ENCODE measurements at regions not wholly inside any gene's neighbourhood (a gene's known extent, or its start where the extent isn't known, plus 50 kb on each side); places are given as distances from the start of the nearest gene placed in this dataset.

DNA sequence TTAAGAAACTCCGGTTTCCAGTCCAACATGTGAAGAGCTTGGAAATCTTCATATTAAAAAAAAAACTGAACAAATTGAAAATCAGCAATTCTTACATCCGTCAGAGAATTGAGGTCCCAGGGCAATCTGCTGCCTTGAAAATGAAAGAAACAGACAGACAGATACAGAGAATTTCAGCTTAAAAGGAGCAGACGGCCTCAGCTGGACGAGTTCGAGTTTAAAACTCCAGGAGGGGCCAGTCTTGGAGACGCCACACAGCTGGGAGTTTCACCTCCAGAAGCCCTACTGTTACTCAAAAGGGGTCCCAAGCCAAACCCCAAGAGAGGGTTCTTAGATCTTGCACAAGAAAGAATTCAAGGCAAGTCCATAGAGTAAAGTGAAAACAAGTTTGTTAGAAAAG lies 226.5 kb upstream of the ARL4C start:
- TF ChIP-seq, protein P1, sequence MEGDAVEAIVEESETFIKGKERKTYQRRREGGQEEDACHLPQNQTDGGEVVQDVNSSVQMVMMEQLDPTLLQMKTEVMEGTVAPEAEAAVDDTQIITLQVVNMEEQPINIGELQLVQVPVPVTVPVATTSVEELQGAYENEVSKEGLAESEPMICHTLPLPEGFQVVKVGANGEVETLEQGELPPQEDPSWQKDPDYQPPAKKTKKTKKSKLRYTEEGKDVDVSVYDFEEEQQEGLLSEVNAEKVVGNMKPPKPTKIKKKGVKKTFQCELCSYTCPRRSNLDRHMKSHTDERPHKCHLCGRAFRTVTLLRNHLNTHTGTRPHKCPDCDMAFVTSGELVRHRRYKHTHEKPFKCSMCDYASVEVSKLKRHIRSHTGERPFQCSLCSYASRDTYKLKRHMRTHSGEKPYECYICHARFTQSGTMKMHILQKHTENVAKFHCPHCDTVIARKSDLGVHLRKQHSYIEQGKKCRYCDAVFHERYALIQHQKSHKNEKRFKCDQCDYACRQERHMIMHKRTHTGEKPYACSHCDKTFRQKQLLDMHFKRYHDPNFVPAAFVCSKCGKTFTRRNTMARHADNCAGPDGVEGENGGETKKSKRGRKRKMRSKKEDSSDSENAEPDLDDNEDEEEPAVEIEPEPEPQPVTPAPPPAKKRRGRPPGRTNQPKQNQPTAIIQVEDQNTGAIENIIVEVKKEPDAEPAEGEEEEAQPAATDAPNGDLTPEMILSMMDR (IDR thresholded peaks at IDR 0.05): no peak

DNA sequence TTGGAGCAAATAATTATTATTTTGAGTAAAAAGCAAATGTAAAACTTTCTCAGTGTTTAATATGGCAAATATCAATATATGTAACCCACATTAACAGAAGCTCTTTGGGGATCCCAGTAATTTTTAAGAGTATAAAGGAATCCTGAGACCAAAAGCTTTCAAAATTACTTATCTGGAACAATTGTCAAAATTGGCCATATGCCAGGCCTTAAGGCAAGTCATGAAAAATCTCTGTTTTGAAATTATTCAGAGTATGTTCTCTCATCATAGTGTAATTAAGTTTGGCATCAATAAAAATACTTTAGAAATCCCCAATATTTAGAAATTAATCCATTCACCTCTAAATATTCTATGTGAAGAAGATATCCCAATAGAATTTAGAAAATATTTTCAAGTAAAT lies 225.3 kb upstream of the ARL4C start:
- TF ChIP-seq, protein P1 (IDR thresholded peaks at IDR 0.05): no peak

DNA sequence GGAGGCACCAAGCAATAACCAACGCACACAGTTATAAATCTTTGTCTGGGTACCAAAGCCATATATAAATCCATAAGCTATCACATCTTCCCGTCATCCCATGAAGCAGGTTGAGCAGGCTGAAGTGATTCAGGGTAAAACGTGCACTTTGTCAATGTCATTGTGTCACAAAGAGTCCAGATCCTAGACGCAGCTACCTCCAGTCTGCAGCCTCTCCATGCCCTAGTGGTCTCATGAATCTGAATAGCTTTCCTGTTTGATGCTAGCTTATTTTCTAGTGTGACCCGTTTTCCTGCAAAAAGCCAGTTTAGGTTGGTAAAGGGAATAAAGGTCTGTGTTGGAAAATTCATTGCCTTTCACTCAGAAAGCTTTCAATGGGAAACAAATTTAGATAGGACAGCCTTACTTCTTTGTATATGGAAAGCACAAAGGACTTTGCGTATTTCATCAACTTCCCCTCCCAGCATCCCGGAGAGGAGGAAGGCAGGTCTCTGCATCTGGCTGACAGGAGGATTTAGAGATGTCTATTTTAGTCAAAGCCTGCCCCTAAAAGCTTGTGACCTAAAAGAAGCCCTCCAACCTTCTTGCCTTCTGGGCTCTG lies 222.3 kb upstream of the ARL4C start:
- TF ChIP-seq, protein P1 (IDR thresholded peaks at IDR 0.05): no peak

DNA sequence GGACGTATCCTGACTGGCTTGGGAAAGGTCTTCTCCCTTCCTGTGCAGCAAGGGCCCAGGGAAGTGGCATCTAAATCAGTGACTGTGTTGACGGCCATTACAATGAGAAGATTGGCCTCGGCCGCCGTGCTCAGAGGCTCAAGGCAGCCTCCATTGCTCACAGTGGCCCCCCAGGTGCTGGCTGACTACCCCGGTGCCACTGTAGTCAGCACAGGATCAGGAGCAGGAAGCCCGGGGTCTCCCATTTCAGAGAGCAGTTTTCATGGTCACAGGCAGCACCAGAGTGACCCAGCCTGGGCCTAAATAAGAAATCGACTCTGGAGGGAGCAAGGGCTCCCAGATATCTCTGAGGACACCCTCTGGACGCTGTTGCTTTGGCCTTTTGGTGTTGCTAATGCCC lies 219.4 kb upstream of the ARL4C start:
- TF ChIP-seq, protein P1 (IDR thresholded peaks at IDR 0.05): no peak

GRCh38 chr2:234715671-234716250 lies 218.9 kb upstream of the ARL4C start:
- TF ChIP-seq, protein P1 (IDR thresholded peaks at IDR 0.05): no peak

GRCh38 chr2:234714711-234715110 lies 217.8 kb upstream of the ARL4C start:
- TF ChIP-seq, protein P1 (IDR thresholded peaks at IDR 0.05): no peak

GRCh38 chr2:234712421-234712935 lies 215.6 kb upstream of the ARL4C start:
- TF ChIP-seq, protein P1 (IDR thresholded peaks at IDR 0.05): no peak
